ENCODE measurements at regions not wholly inside any gene's neighbourhood (a gene's known extent, or its start where the extent isn't known, plus 50 kb on each side); places are given as distances from the start of the nearest gene placed in this dataset.

DNA sequence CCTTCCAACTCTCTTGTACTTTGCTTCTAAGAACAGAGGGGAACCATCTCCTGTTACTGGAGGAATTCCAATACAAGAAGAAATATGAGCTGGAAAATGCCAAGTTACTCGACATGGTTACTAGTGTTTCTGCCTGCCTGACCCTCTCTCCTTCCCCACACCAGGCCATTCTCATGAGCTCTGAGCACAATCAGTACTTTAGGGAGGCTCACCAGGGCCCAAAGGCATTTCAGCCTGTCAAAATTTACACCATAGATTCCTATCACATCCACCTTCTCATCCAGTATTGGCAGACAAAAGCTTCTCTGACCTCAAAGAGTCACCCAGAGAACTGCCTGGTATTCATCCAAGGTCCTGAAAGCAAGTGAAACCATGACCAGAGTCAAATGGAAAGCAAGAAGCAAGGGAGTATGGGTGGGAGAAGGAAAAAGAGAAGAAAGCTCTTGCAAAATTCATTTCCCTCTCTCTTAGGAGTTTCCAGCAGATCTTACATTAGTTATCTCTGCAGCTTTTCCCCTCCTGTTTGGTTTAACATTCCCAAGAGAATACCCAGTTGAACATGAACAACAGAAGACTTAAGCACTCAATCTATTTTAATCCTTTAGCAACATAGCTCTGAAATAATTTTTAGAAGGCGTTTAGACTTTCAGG is 58.7 kb upstream of the NCAM1 start:
- TF ChIP-seq, protein P1, sequence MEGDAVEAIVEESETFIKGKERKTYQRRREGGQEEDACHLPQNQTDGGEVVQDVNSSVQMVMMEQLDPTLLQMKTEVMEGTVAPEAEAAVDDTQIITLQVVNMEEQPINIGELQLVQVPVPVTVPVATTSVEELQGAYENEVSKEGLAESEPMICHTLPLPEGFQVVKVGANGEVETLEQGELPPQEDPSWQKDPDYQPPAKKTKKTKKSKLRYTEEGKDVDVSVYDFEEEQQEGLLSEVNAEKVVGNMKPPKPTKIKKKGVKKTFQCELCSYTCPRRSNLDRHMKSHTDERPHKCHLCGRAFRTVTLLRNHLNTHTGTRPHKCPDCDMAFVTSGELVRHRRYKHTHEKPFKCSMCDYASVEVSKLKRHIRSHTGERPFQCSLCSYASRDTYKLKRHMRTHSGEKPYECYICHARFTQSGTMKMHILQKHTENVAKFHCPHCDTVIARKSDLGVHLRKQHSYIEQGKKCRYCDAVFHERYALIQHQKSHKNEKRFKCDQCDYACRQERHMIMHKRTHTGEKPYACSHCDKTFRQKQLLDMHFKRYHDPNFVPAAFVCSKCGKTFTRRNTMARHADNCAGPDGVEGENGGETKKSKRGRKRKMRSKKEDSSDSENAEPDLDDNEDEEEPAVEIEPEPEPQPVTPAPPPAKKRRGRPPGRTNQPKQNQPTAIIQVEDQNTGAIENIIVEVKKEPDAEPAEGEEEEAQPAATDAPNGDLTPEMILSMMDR (IDR thresholded peaks at IDR 0.05): no peak
- no peak overlapping the region for H3K27ac ChIP-seq
- H3K4me1 ChIP-seq: peaks cover 0 to 5% of the 10 kb centered on the region in 2 donors
- no peaks in the 10 kb centered on the region for H3K36me3 ChIP-seq
- no peaks in the 10 kb centered on the region for H3K9me3 ChIP-seq
- intact Hi-C loops (cut with DNase I): no loop called here
- DNase-seq (ENCODE audit: low spot score in 2 of 2): no peak
- no peak overlapping the region for H3K4me3 ChIP-seq
- no peaks in the 10 kb centered on the region for H3K27me3 ChIP-seq

- intact Hi-C loops (cut with DNase I): no loop called here
- Histone ChIP-seq H3K27ac (no peak overlapping the region), H3K27me3 (no peaks in the 10 kb centered on the region), H3K4me1 (peaks cover 0 to 5% of the 10 kb centered on the region in 2 donors), H3K9me3 (no peaks in the 10 kb centered on the region), H3K4me3 (no peak overlapping the region), H3K36me3 (no peaks in the 10 kb centered on the region)
- DNase-seq (ENCODE audit: low spot score in 2 of 2): no peak
- TF ChIP-seq, protein P1 (IDR thresholded peaks at IDR 0.05): no peak
Measured at GRCh38 chr11:112903340-112903739, 57.9 kb upstream of the NCAM1 start.

- intact Hi-C loops (cut with DNase I): no loop called here
- TF ChIP-seq, protein P1 (IDR thresholded peaks at IDR 0.05): no peak
- no peaks in the 10 kb centered on the region for H3K4me1 ChIP-seq
- no peak for DNase-seq (ENCODE audit: low spot score in 2 of 2)
- H3K27me3 ChIP-seq: no peaks in the 10 kb centered on the region
- H3K4me3 ChIP-seq: no peak overlapping the region
- no peak overlapping the region for H3K27ac ChIP-seq
- no peaks in the 10 kb centered on the region for H3K9me3 ChIP-seq
- no peaks in the 10 kb centered on the region for H3K36me3 ChIP-seq
Measured at GRCh38 chr11:112911124-112911523, 50.1 kb upstream of the NCAM1 start.
